Endothelial cell of umbilical vein (primary cell): ENCODE measurements at regions not wholly inside any gene's neighbourhood (a gene's known extent, or its start where the extent isn't known, plus 50 kb on each side); places are given as distances from the start of the nearest gene placed in this dataset.

Source experiments
- BruUV-seq: library from RNA; stranded (reverse); fragments of 400-500 nt; replicated peaks from 2 replicates; lab custom pipeline; 2021; lab: Mats Ljungman, UMichigan
- CTCF ChIA-PET: fragments of 300-600, 350-600 bp; sonication (Branson Sonifier 250); formaldehyde crosslinking; loops from one replicate; lab custom pipeline; 2021; ENCODE audit warnings: antibody characterized with exemption, inconsistent platforms; lab: Charles Lee
- POLR2A ChIA-PET: fragments of 300-600, 350-600 bp; sonication (Branson Sonifier 250); formaldehyde crosslinking; loops from one replicate; lab custom pipeline; 2021; ENCODE audit warnings: antibody characterized with exemption, inconsistent platforms; lab: Charles Lee
- DNase-seq: peaks from one replicate; pipeline ENCODE4 v3.0.0-alpha.2; 2011; ENCODE audit warnings: low read depth, low spot score
- FAIRE-seq: peaks from 2 replicates; lab custom pipeline; 2011; peaks lifted over from hg19 to GRCh38; lab: Jason Lieb, UNC
- H2AFZ ChIP-seq: 2 replicates; pipeline ENCODE4 v1.6.0; 2012; ENCODE audit warnings: low read depth, low read length, control low read depth, inconsistent platforms
- H3K27ac ChIP-seq: 2 replicates; pipeline ENCODE4 v1.5.1; 2011; ENCODE audit warnings: low read depth, mild to moderate bottlenecking, control low read depth, low read length, moderate library complexity; ENCODE audit not compliant: insufficient read depth
- H3K27me3 ChIP-seq, 2 experiments: 2 replicates each; pipeline versions ENCODE4 v1.6.0 to v1.6.1; 2011; ENCODE audit warnings: low read length in 2 of 2, mixed read lengths in 1 of 2; ENCODE audit not compliant: control insufficient read depth in 2 of 2, insufficient read depth in 2 of 2
- H3K36me3 ChIP-seq, 2 experiments: 2 replicates in 1 of 2; 3 replicates in 1 of 2; pipeline ENCODE4 v1.5.1; 2011; ENCODE audit warnings: low read length in 2 of 2, mild to moderate bottlenecking in 1 of 2, moderate library complexity in 1 of 2; ENCODE audit not compliant: control insufficient read depth in 2 of 2, insufficient read depth in 2 of 2; ENCODE audit errors: extremely low read depth in 1 of 2
- H3K4me1 ChIP-seq: 3 replicates; pipeline ENCODE4 v1.5.1; 2011; ENCODE audit warnings: mild to moderate bottlenecking, low read length; ENCODE audit not compliant: control insufficient read depth, insufficient read depth; ENCODE audit errors: extremely low read depth
- H3K4me2 ChIP-seq: 2 replicates; pipeline ENCODE4 v1.6.1; 2011; ENCODE audit warnings: low read length, control low read depth, mixed read lengths; ENCODE audit not compliant: insufficient read depth
- H3K4me3 ChIP-seq, 3 experiments: fragments of 200-600 bp in 1 of 3; sonication (generic), shearing (Covaris generic) in 1 of 3; replicated peaks in 1 of 3; 2 replicates each; pipeline ENCODE4 v1.5.1; 2011 to 2016; ENCODE audit warnings: control low read depth in 3 of 3, low read length in 3 of 3, mild to moderate bottlenecking in 2 of 3, inconsistent platforms in 1 of 3, low read depth in 1 of 3, moderate library complexity in 1 of 3; ENCODE audit not compliant: insufficient read depth in 1 of 3
- H3K79me2 ChIP-seq: 2 replicates; pipeline ENCODE4 v1.6.0; 2012; ENCODE audit warnings: low read length, inconsistent platforms; ENCODE audit not compliant: control insufficient read depth, insufficient read depth
- H3K9ac ChIP-seq: replicated peaks from 2 replicates; pipeline ENCODE3; 2011; ENCODE audit warnings: low read length, control low read depth; ENCODE audit not compliant: insufficient read depth; ENCODE audit errors: extremely low read depth
- H3K9me1 ChIP-seq: replicated peaks from 3 replicates; pipeline ENCODE4 v1.6.0; 2011; ENCODE audit warnings: mild to moderate bottlenecking, low read length; ENCODE audit not compliant: control insufficient read depth, insufficient read depth; ENCODE audit errors: extremely low read depth
- H3K9me3 ChIP-seq: replicated peaks from 2 replicates; pipeline ENCODE4 v1.5.1; 2012; ENCODE audit warnings: low read length, inconsistent platforms; ENCODE audit not compliant: control insufficient read depth, insufficient read depth
- H4K20me1 ChIP-seq: replicated peaks from 2 replicates; pipeline ENCODE3; 2011; ENCODE audit warnings: mild to moderate bottlenecking, low read length; ENCODE audit not compliant: control insufficient read depth, insufficient read depth; ENCODE audit errors: extremely low read depth
- CTCF ChIP-seq, 2 donors: IDR thresholded peaks; 1 replicate in 1 of 2; 2 replicates in 1 of 2; pipeline ENCODE4 v1.5.1; 2011; ENCODE audit warnings: low read length in 2 of 2, mild to moderate bottlenecking in 2 of 2, moderate library complexity in 2 of 2, control low read depth in 1 of 2, inconsistent platforms in 1 of 2, low read depth in 1 of 2; ENCODE audit not compliant: insufficient read depth in 1 of 2; ENCODE audit errors: extremely low read depth in 1 of 2
- EZH2 ChIP-seq: IDR thresholded peaks from 2 replicates; pipeline ENCODE4 v1.6.1; 2012; ENCODE audit warnings: borderline replicate concordance, low read depth, mild to moderate bottlenecking, moderate library complexity, low read length, inconsistent platforms; ENCODE audit not compliant: severe bottlenecking
- FOS ChIP-seq: IDR thresholded peaks from 2 replicates; pipeline ENCODE4 v1.6.1; 2011; ENCODE audit warnings: mild to moderate bottlenecking, low read length, moderate library complexity, borderline replicate concordance; ENCODE audit not compliant: insufficient read depth
- GATA2 ChIP-seq: IDR thresholded peaks from 2 replicates; pipeline ENCODE4 v1.7.0; 2011; ENCODE audit warnings: low read depth, mild to moderate bottlenecking, moderate library complexity, mixed read lengths, low read length; ENCODE audit not compliant: insufficient read length, insufficient read depth
- JUN ChIP-seq: IDR thresholded peaks from 2 replicates; pipeline ENCODE4 v1.6.1; 2011; ENCODE audit warnings: borderline replicate concordance, low read depth; ENCODE audit not compliant: insufficient read length, insufficient read depth
- MAX ChIP-seq: IDR thresholded peaks from 2 replicates; pipeline ENCODE4 v1.6.1; 2011; ENCODE audit not compliant: insufficient read depth, insufficient read length
- MYC ChIP-seq: IDR thresholded peaks from one replicate; pipeline ENCODE4 v1.6.1; 2011; ENCODE audit warnings: mild to moderate bottlenecking, low read depth, low read length
- POLR2A ChIP-seq: IDR thresholded peaks from 2 replicates; pipeline ENCODE4 v1.6.1; 2012; ENCODE audit warnings: low read depth, mild to moderate bottlenecking, control low read depth, low read length
- POLR2AphosphoS5 ChIP-seq: IDR thresholded peaks from 2 replicates; pipeline ENCODE4 v1.6.1; 2012; ENCODE audit warnings: low read depth, mild to moderate bottlenecking, control low read depth, low read length, moderate library complexity; ENCODE audit not compliant: insufficient read depth
- dilution Hi-C: fragments of 300-500 bp; cut with MboI; formaldehyde crosslinking; loops from one replicate; pipeline ENCODE4 v1.15.0; 2019; ENCODE audit warnings: low sequenced_read_pairs; ENCODE audit not compliant: extremely low pct_ligation_motif_present
- intact Hi-C: fragments of 100-400 bp; cut with micrococcal nuclease; formaldehyde crosslinking; loops from one replicate; pipeline ENCODE4 v1.10.0; 2022

- H4K20me1 ChIP-seq = no peaks in the 10 kb centered on the region
- H3K4me2 ChIP-seq = no peak overlapping the region
- no peak overlapping the region for H3K4me3 ChIP-seq
- no peaks in the 10 kb centered on the region for H3K27me3 ChIP-seq
- ChIA-PET POLR2A (no interaction called here), CTCF (interaction anchor here (1.3 kb wide), 1 partner anchor 26 kb away, joined by 3 read pairs; no protein-coding TSS in a partner anchor)
- H3K9me1 ChIP-seq = no peaks in the 10 kb centered on the region
- H3K4me1 ChIP-seq = no peaks in the 10 kb centered on the region
- H2AFZ ChIP-seq = no peak overlapping the region
- intact Hi-C loops (no loop called here), dilution Hi-C loops (no loop called here)
- H3K27ac ChIP-seq = no peak overlapping the region
- H3K79me2 ChIP-seq = no peaks in the 10 kb centered on the region
- H3K36me3 ChIP-seq = no peaks in the 10 kb centered on the region
- H3K9me3 ChIP-seq = no peaks in the 10 kb centered on the region
- H3K9ac ChIP-seq = no peak overlapping the region
- TF ChIP-seq POLR2A (no peak), MYC (no peak), FOS (no peak), CTCF (IDR thresholded peaks at IDR 0.05; ENCODE audit: extremely low read depth in 1 of 2, insufficient read depth in 1 of 2, low read depth in 1 of 2, low read length in 2 of 2) (no peak), GATA2 (no peak), POLR2AphosphoS5 (no peak), EZH2 (no peak), MAX (no peak), JUN (no peak)
- no peak for FAIRE-seq
- no peak for DNase-seq
- no TSS peak for BruUV-seq
These were observed 85.3 kb upstream of the GSE1 start for GRCh38 chr16:85527767-85528297.
